Bone marrow (tissue), 2 donors: ENCODE measurements at regions not wholly inside any gene's neighbourhood (a gene's known extent, or its start where the extent isn't known, plus 50 kb on each side); places are given as distances from the start of the nearest gene placed in this dataset.

Experiments
- DNase-seq, 2 donors: peaks; one replicate each; lab custom pipeline; 2025; lab: John Stamatoyannopoulos, UW

DNA sequence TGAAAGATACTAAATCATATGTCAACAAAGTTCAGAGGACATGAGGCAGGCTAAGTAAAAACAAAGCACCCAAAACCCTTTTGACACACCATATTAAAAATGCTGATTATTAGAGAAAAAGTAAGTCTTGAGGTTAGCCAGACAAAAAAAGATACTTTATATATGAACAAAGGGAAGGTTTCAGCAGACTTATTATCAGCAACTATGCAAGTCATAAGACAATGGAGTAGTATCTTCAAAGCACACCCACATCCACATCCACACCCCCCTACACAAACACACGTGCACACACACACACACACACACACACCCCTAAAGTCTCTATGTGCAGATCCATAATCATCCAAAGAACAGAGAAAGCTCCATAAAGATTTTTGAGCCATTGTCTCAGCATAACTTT is 1373.9 kb upstream of the CELF2 start:
- DNase-seq = no peak

GRCh38 chr10:9645404-9645803 is 1372.3 kb upstream of the CELF2 start:
- DNase-seq = no peak

- DNase-seq = no peak
These were observed 1371.6 kb upstream of the CELF2 start for GRCh38 chr10:9645928-9646600.

DNA sequence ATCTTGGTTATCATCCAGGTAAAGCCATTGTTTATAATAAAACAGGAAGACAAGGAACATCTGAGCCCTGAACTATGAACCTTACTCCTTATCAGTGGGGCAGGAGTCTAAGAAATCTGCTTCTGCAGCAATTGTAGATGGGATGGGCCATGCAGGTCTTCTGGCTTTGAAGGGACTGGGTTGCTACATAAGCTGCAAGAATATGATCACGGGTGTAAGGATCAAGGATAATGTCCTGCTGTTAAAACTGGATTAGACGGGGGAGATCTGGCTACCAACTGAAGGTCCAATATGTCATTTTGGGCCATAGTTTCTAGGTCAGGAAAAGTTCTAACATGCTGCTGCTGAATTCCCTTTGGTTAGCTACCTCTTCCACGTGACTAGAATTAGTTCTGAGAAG is 1363.4 kb upstream of the CELF2 start:
- no peak for DNase-seq

GRCh38 chr10:9656386-9656785 is 1361.3 kb upstream of the CELF2 start:
- no peak for DNase-seq

GRCh38 chr10:9656996-9657395 is 1360.7 kb upstream of the CELF2 start:
- no peak for DNase-seq

- DNase-seq = no peak
These were observed 1360.1 kb upstream of the CELF2 start for GRCh38 chr10:9657530-9657929.

DNA sequence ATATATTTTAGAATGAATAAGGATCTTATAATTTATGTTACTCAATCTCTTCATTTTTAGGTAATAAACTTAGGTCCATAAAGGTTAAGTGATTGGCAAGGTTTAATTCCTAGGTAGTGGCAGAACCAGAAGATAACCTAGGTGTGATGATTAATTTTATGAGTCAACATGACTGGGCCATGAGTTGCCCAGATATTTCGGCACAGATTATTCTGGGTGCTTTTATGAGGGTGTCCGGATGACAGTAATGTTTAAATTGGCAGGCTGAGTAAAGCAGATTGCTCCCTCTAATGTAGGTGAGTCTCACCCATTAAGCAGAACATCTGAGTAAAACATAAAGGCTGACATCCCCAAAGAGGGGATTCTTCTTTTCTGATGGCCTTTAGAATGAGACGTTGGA is 1349.3 kb upstream of the CELF2 start:
- no peak for DNase-seq

DNA sequence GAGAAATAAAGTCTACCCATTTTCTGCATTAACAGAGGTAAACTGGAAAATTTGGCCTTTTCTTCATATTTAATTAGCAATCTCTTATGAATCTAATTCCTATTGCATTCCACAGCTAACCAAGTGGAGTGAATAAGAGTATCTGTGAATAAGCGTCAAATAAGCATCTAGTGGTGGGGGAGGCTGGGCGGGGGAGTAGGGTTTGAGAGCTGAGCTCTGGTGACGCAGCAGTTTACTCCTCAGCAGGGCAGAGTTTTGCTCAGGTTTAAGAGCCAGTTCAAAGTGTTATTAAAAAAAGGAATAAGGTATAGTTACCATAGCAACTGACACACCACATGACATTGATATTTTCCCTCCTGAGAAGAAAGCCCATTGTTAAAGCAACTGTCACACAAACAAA is 1346.8 kb upstream of the CELF2 start:
- DNase-seq = no peak

- no peak for DNase-seq
These were observed 1336.0 kb upstream of the CELF2 start for GRCh38 chr10:9681655-9682054.

DNA sequence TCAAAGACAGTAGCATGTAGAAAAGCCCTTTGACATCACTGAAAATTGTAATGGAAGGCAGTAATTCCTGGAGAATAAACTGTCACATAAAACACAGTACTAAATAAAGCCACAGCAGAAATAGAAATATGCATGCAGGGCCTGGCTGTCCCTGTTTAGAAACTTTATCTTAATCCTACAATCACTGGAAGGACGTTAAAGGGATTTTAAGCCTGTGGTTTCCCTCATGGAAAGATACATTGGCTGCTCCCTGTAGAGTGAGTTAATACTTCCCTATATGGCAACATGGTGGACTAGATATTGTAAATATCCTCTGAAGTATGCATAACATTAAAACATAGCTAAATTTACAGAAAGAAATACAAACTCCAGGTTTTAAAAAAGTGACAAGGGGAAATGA is 1334.9 kb upstream of the CELF2 start:
- DNase-seq = no peak

- DNase-seq = no peak
These were observed 1333.5 kb upstream of the CELF2 start for GRCh38 chr10:9684186-9684585.

DNA sequence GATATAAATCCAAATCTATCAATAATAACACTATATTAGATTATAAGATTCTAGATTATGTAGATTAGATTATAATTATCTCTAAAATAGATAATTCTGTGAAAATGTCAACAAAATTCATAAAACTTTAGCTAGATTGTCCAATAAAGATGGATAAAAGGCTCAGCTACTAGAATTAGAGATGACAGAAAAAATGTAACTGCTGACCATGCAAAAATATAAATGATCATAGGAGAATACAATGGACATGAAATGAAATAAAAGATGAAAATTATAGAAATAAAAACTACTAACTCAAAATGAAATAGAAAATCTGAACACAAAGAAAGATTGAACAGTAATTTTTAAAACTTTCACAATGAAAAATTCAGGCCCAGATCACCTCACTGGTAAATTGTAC is 1332.1 kb upstream of the CELF2 start:
- no peak for DNase-seq

GRCh38 chr10:9688711-9689110 is 1329.0 kb upstream of the CELF2 start:
- DNase-seq = no peak

DNA sequence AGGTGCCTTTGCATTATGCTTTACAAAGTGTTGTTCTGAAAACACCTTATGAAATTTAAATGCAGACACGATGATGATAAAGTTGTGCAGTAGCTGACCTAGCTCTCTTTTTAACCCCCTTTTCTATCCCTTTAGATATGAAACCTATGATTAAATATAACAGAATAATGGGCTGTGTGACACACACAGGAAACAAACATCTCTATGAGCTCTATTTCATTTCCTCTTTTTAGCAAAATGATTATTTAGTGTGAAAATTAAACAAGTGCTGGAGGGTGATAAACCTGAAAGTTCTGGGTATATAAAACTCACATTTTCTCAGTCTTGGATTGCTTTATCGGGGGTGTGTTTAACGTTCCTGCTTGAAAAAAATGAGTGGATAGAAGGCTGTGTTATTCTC is 1310.5 kb upstream of the CELF2 start:
- DNase-seq = no peak

DNA sequence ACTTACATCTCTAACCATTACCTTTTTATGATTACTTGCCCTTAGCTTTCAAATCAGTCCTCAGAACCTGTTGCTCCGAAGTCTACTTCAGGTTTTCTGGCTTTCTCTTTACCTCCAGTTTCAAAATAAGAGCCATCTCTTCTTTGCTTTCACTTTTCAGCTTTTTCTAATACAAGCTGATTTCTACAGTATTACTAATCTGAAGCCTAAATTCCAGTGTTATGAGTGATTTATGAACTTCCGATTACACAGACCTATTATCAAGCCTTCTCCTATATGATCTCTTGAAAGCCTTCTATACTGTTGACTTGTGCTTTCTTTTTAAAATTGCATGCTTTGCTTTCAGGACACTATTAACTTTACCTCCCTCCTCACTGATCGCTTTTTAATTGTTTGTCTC is 1307.8 kb upstream of the CELF2 start:
- DNase-seq = no peak

GRCh38 chr10:9712393-9712792 is 1305.3 kb upstream of the CELF2 start:
- no peak for DNase-seq

DNA sequence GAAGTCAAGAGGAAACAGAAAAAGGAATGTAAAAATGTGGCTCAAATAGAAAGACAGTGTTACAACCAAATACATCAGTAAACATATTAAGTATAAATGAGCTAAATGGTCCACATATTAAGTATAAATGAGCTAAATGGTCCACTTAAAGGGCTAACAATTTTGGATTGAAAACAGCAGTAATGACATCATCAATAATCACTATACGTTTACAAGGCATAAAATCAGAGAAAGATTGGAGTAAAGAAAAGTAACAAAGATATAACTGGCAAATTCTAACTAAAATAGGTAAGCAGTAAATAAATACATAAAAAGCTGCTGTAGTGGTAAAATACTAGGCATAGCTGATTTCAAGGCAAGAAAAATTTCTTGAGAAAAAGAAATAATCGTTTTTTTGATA is 1298.4 kb upstream of the CELF2 start:
- no peak for DNase-seq

DNA sequence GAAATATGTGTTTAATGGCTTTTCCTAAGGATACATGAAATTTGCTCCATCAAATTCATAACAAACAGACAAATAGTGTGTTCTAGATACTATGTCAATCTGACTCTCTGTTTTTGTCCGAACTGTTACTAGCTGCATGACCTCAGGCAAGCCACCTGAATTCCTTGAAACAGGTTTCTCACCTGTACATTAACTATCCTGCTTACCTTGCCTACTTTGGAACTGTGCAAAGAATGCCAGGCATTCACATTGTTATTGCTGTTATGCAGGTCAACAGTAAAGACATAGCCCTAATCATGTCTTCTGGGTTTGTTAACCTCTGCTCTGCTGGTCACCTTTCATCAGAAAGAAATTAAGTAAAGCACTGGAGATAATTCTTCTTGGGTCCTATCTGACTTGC is 1283.9 kb upstream of the CELF2 start:
- no peak for DNase-seq

- no peak for DNase-seq
These were observed 1283.5 kb upstream of the CELF2 start for GRCh38 chr10:9734218-9734617.

DNA sequence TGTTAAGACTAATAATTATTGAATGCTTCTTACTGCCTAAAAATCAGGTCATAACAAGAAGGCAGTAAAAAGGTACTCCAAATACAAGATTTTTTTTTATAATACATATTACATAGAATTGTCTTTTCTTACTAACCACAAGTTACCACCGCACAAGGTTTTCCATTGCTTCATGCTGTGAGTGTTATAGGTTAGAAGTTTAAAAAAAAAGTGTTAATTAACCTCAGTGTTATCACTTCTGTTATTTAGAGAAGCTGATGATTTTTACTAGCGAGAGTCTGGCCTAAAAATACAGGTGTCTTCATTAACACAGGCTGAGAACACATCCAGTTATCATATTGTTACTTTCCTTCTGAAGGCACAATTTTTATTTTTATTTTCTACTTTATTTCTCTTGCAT is 1281.9 kb upstream of the CELF2 start:
- no peak for DNase-seq

GRCh38 chr10:9743639-9744038 is 1274.0 kb upstream of the CELF2 start:
- DNase-seq = no peak

DNA sequence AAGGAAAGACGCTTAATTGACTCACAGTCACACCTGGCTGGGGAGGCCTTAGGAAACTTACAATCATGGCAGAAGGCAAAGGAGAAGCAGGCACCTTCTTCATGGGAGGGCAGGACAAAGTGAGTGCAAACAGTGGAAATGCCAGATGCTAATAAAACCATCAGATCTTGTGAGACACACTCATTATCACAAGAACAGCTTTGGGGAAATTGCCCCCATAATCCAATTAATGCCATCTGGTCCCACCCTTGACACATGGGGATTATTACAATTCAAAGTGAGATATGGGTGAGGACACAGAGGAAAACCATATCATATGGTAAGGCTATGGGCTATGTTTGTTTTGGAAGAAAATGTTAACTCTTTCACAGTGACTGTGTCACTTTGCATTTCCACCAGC is 1272.5 kb upstream of the CELF2 start:
- DNase-seq = no peak

- DNase-seq = no peak
These were observed 1260.5 kb upstream of the CELF2 start for GRCh38 chr10:9757176-9757575.

- no peak for DNase-seq
These were observed 1258.1 kb upstream of the CELF2 start for GRCh38 chr10:9759596-9759995.
